HEK293 (cell line): ENCODE measurements at regions not wholly inside any gene's neighbourhood (a gene's known extent, or its start where the extent isn't known, plus 50 kb on each side); places are given as distances from the start of the nearest gene placed in this dataset.

Experiments used
- CTCF ChIA-PET: fragments of 350-600 bp; formaldehyde crosslinking; extraction: SDS; loops from one replicate; lab custom pipeline; 2021; ENCODE audit warnings: antibody characterized with exemption; lab: Yijun Ruan, JAX
- POLR2A ChIA-PET: fragments of 300-600 bp; formaldehyde crosslinking; extraction: SDS; loops from one replicate; lab custom pipeline; 2020; ENCODE audit warnings: antibody characterized with exemption, inconsistent platforms; lab: Yijun Ruan, JAX
- H3K27ac ChIP-seq: fragments of 200-500 bp; sonication (Bioruptor generic); 2 replicates; pipeline ENCODE4 v1.5.1; 2014; ENCODE audit warnings: low read depth, low read length, control low read depth, inconsistent platforms; ENCODE audit errors: extremely low read depth
- H3K36me3 ChIP-seq, 2 experiments: fragments of 200-500 bp in 1 of 2; sonication (Bioruptor generic) in 1 of 2; 1 replicate in 1 of 2; 2 replicates in 1 of 2; pipeline ENCODE4 v1.5.1; 2014 to 2017; ENCODE audit warnings: inconsistent platforms in 2 of 2, low read length in 2 of 2; ENCODE audit not compliant: control insufficient read depth in 2 of 2, insufficient read depth in 1 of 2
- H3K4me1 ChIP-seq: fragments of 200-500 bp; sonication (Bioruptor generic); 2 replicates; pipeline ENCODE4 v1.5.1; 2014; ENCODE audit warnings: mild to moderate bottlenecking, low read length, inconsistent platforms; ENCODE audit not compliant: control insufficient read depth, insufficient read depth
- H3K4me3 ChIP-seq: 2 replicates; pipeline ENCODE4 v1.5.1; 2011; ENCODE audit warnings: low read depth, mild to moderate bottlenecking, control low read depth, low read length, moderate library complexity
- H3K9me3 ChIP-seq: fragments of 200-500 bp; sonication (Bioruptor generic); 2 replicates; pipeline ENCODE4 v1.5.1; 2014; ENCODE audit warnings: low read depth, low read length, inconsistent platforms; ENCODE audit not compliant: control insufficient read depth, insufficient read depth
- GFI1B ChIP-seq: fragments of 450-650 bp; formaldehyde crosslinking; IDR thresholded peaks from 2 replicates; pipeline ENCODE4 v1.5.1; 2016; ENCODE audit warnings: missing biosample characterization, missing genetic modification characterization
- KLF9 ChIP-seq: fragments of 450-650 bp; formaldehyde crosslinking; IDR thresholded peaks from 2 replicates; pipeline ENCODE4 v1.5.1; 2016; ENCODE audit warnings: missing biosample characterization, missing genetic modification characterization, low read depth
- PRDM1 ChIP-seq: fragments of 450-650 bp; formaldehyde crosslinking; IDR thresholded peaks from 2 replicates; pipeline ENCODE4; 2016; ENCODE audit warnings: missing biosample characterization, missing genetic modification characterization
- SP2 ChIP-seq: fragments of 450-650 bp; formaldehyde crosslinking; IDR thresholded peaks from 2 replicates; pipeline ENCODE4 v1.5.1; 2016; ENCODE audit warnings: missing biosample characterization, missing genetic modification characterization
- ZNF37A ChIP-seq: fragments of 450-650 bp; IDR thresholded peaks from 2 replicates; pipeline ENCODE4 v1.5.1; 2018; ENCODE audit warnings: missing biosample characterization, missing genetic modification characterization
- ZNF426 ChIP-seq: fragments of 450-650 bp; formaldehyde crosslinking; IDR thresholded peaks from 2 replicates; pipeline ENCODE4 v1.5.1; 2017; ENCODE audit warnings: missing biosample characterization, missing genetic modification characterization, mild to moderate bottlenecking, inconsistent platforms, moderate library complexity
- ZNF660 ChIP-seq: fragments of 450-650 bp; IDR thresholded peaks from 2 replicates; pipeline ENCODE4 v1.5.1; 2018; ENCODE audit warnings: missing biosample characterization, mild to moderate bottlenecking, missing genetic modification characterization
- ZNF707 ChIP-seq: fragments of 450-650 bp; formaldehyde crosslinking; IDR thresholded peaks from 2 replicates; pipeline ENCODE4 v1.5.1; 2016; ENCODE audit warnings: missing biosample characterization, missing genetic modification characterization
- ZNF76 ChIP-seq: fragments of 450-650 bp; formaldehyde crosslinking; IDR thresholded peaks from 2 replicates; pipeline ENCODE4; 2016; ENCODE audit warnings: low read depth, missing biosample characterization, missing genetic modification characterization, borderline replicate concordance
- ZNF792 ChIP-seq: fragments of 450-650 bp; formaldehyde crosslinking; IDR thresholded peaks from 2 replicates; pipeline ENCODE4 v1.5.1; 2016; ENCODE audit warnings: missing biosample characterization, missing genetic modification characterization
- TF ChIP-seq, protein P1 (sequence below): fragments of 450-650 bp; formaldehyde crosslinking; IDR thresholded peaks from 2 replicates; pipeline ENCODE4 v1.5.1; 2016; ENCODE audit warnings: missing biosample characterization, missing genetic modification characterization
- TF ChIP-seq, protein P2 (sequence below): fragments of 450-650 bp; formaldehyde crosslinking; IDR thresholded peaks from 2 replicates; pipeline ENCODE4 v1.5.1; 2016; ENCODE audit warnings: missing biosample characterization, missing genetic modification characterization
- TF ChIP-seq, protein P3 (sequence below): fragments of 450-650 bp; formaldehyde crosslinking; IDR thresholded peaks from 2 replicates; pipeline ENCODE4 v1.5.1; 2016; ENCODE audit warnings: missing biosample characterization, missing genetic modification characterization, borderline replicate concordance
- TF ChIP-seq, protein P4 (sequence below): fragments of 450-650 bp; formaldehyde crosslinking; IDR thresholded peaks from 2 replicates; pipeline ENCODE4 v1.5.1; 2016; ENCODE audit warnings: missing biosample characterization, missing genetic modification characterization
- TF ChIP-seq, protein P5 (sequence below): fragments of 450-650 bp; formaldehyde crosslinking; IDR thresholded peaks from 2 replicates; pipeline ENCODE4 v1.5.1; 2016; ENCODE audit warnings: missing biosample characterization, missing genetic modification characterization
- TF ChIP-seq, protein P6 (sequence below): fragments of 450-650 bp; formaldehyde crosslinking; IDR thresholded peaks from 2 replicates; pipeline ENCODE4 v1.5.1; 2016; ENCODE audit warnings: missing biosample characterization, missing genetic modification characterization

DNA sequence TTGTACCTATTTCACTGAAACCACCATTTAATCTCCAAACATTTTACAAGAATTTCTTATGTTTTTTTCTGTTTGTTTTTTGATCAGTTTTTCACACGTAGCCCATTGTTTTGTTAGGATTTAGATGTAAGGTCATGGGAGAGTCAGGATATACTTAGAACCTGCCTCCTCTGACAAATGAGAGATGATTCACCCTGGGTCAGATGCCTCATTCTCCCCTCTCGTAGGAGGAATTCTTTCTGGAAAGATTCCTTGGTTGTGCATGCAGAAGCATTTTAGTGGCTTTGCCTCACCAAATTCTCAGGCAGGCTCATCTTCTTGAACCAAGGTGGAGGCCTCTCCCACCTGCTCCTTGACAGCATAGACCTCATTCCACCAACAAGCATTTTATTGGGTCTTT, 599.3 kb downstream of the SPRY1 start:
- Histone ChIP-seq H3K4me3 (no peak overlapping the region), H3K27ac (no peak overlapping the region), H3K9me3 (no peaks in the 10 kb centered on the region), H3K36me3 (no peaks in the 10 kb centered on the region), H3K4me1 (no peaks in the 10 kb centered on the region)
- TF ChIP-seq, protein P1, sequence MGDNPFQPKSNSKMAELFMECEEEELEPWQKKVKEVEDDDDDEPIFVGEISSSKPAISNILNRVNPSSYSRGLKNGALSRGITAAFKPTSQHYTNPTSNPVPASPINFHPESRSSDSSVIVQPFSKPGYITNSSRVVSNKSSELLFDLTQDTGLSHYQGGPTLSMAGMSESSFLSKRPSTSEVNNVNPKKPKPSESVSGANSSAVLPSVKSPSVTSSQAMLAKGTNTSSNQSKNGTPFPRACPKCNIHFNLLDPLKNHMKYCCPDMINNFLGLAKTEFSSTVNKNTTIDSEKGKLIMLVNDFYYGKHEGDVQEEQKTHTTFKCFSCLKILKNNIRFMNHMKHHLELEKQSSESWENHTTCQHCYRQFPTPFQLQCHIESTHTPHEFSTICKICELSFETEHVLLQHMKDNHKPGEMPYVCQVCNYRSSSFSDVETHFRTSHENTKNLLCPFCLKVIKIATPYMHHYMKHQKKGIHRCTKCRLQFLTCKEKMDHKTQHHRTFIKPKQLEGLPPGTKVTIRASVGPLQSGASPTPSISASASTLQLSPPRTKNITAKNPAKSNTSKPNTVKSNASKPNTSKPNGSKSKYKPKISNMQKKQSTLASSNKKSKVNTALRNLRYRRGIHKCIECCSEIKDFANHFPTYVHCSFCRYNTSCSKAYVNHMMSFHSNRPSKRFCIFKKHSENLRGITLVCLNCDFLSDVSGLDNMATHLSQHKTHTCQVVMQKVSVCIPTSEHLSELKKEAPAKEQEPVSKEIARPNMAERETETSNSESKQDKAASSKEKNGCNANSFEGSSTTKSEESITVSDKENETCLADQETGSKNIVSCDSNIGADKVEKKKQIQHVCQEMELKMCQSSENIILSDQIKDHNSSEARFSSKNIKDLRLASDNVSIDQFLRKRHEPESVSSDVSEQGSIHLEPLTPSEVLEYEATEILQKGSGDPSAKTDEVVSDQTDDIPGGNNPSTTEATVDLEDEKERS (tag by site-specific recombination) = no peak
- TF ChIP-seq KLF9 (no peak), ZNF426 (no peak), ZNF76 (tag by site-specific recombination) (no peak), ZNF707 (tag by site-specific recombination) (no peak), GFI1B (no peak), SP2 (tag by site-specific recombination) (no peak), ZNF660 (tag by site-specific recombination) (no peak), ZNF792 (tag by site-specific recombination) (no peak), ZNF37A (no peak), PRDM1 (no peak)
- TF ChIP-seq, protein P2, sequence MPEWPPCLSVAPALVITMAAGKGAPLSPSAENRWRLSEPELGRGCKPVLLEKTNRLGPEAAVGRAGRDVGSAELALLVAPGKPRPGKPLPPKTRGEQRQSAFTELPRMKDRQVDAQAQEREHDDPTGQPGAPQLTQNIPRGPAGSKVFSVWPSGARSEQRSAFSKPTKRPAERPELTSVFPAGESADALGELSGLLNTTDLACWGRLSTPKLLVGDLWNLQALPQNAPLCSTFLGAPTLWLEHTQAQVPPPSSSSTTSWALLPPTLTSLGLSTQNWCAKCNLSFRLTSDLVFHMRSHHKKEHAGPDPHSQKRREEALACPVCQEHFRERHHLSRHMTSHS = no peak
- TF ChIP-seq, protein P3, sequence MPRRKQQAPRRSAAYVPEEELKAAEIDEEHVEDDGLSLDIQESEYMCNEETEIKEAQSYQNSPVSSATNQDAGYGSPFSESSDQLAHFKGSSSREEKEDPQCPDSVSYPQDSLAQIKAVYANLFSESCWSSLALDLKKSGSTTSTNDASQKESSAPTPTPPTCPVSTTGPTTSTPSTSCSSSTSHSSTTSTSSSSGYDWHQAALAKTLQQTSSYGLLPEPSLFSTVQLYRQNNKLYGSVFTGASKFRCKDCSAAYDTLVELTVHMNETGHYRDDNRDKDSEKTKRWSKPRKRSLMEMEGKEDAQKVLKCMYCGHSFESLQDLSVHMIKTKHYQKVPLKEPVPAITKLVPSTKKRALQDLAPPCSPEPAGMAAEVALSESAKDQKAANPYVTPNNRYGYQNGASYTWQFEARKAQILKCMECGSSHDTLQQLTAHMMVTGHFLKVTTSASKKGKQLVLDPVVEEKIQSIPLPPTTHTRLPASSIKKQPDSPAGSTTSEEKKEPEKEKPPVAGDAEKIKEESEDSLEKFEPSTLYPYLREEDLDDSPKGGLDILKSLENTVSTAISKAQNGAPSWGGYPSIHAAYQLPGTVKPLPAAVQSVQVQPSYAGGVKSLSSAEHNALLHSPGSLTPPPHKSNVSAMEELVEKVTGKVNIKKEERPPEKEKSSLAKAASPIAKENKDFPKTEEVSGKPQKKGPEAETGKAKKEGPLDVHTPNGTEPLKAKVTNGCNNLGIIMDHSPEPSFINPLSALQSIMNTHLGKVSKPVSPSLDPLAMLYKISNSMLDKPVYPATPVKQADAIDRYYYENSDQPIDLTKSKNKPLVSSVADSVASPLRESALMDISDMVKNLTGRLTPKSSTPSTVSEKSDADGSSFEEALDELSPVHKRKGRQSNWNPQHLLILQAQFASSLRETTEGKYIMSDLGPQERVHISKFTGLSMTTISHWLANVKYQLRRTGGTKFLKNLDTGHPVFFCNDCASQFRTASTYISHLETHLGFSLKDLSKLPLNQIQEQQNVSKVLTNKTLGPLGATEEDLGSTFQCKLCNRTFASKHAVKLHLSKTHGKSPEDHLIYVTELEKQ (tag by site-specific recombination) = no peak
- TF ChIP-seq, protein P4, sequence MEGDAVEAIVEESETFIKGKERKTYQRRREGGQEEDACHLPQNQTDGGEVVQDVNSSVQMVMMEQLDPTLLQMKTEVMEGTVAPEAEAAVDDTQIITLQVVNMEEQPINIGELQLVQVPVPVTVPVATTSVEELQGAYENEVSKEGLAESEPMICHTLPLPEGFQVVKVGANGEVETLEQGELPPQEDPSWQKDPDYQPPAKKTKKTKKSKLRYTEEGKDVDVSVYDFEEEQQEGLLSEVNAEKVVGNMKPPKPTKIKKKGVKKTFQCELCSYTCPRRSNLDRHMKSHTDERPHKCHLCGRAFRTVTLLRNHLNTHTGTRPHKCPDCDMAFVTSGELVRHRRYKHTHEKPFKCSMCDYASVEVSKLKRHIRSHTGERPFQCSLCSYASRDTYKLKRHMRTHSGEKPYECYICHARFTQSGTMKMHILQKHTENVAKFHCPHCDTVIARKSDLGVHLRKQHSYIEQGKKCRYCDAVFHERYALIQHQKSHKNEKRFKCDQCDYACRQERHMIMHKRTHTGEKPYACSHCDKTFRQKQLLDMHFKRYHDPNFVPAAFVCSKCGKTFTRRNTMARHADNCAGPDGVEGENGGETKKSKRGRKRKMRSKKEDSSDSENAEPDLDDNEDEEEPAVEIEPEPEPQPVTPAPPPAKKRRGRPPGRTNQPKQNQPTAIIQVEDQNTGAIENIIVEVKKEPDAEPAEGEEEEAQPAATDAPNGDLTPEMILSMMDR (tag by site-specific recombination) = no peak
- TF ChIP-seq, protein P5, sequence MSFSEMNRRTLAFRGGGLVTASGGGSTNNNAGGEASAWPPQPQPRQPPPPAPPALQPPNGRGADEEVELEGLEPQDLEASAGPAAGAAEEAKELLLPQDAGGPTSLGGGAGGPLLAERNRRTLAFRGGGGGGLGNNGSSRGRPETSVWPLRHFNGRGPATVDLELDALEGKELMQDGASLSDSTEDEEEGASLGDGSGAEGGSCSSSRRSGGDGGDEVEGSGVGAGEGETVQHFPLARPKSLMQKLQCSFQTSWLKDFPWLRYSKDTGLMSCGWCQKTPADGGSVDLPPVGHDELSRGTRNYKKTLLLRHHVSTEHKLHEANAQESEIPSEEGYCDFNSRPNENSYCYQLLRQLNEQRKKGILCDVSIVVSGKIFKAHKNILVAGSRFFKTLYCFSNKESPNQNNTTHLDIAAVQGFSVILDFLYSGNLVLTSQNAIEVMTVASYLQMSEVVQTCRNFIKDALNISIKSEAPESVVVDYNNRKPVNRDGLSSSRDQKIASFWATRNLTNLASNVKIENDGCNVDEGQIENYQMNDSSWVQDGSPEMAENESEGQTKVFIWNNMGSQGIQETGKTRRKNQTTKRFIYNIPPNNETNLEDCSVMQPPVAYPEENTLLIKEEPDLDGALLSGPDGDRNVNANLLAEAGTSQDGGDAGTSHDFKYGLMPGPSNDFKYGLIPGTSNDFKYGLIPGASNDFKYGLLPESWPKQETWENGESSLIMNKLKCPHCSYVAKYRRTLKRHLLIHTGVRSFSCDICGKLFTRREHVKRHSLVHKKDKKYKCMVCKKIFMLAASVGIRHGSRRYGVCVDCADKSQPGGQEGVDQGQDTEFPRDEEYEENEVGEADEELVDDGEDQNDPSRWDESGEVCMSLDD (tag by site-specific recombination) = no peak
- TF ChIP-seq, protein P6, sequence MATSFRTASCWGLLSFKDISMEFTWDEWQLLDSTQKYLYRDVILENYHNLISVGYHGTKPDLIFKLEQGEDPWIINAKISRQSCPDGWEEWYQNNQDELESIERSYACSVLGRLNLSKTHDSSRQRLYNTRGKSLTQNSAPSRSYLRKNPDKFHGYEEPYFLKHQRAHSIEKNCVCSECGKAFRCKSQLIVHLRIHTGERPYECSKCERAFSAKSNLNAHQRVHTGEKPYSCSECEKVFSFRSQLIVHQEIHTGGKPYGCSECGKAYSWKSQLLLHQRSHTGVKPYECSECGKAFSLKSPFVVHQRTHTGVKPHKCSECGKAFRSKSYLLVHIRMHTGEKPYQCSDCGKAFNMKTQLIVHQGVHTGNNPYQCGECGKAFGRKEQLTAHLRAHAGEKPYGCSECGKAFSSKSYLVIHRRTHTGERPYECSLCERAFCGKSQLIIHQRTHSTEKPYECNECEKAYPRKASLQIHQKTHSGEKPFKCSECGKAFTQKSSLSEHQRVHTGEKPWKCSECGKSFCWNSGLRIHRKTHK (tag by site-specific recombination) = no peak
- POLR2A ChIA-PET = no interaction called here
- CTCF ChIA-PET = no interaction called here
